HEK293 (cell line): ENCODE measurements at regions not wholly inside any gene's neighbourhood (a gene's known extent, or its start where the extent isn't known, plus 50 kb on each side); places are given as distances from the start of the nearest gene placed in this dataset.

Experiments
- CTCF ChIP-seq: fragments of 450-650 bp; formaldehyde crosslinking; IDR thresholded peaks from 2 replicates; pipeline ENCODE4 v1.5.1; 2016; ENCODE audit warnings: missing biosample characterization, missing genetic modification characterization
- ZBTB7A ChIP-seq: fragments of 450-650 bp; formaldehyde crosslinking; IDR thresholded peaks from 2 replicates; pipeline ENCODE4 v1.5.1; 2016; ENCODE audit warnings: low read depth, missing biosample characterization, missing genetic modification characterization
- ZBTB8A ChIP-seq: fragments of 450-650 bp; formaldehyde crosslinking; IDR thresholded peaks from 2 replicates; pipeline ENCODE4 v1.5.1; 2016; ENCODE audit warnings: missing biosample characterization, missing genetic modification characterization
- ZNF423 ChIP-seq: fragments of 450-650 bp; formaldehyde crosslinking; IDR thresholded peaks from 2 replicates; pipeline ENCODE4 v1.5.1; 2016; ENCODE audit warnings: missing biosample characterization, missing genetic modification characterization
- ZNF670 ChIP-seq: fragments of 450-650 bp; formaldehyde crosslinking; IDR thresholded peaks from 2 replicates; pipeline ENCODE4 v1.5.1; 2016; ENCODE audit warnings: missing biosample characterization, missing genetic modification characterization, low read depth
- TF ChIP-seq, protein P1 (sequence below): fragments of 450-650 bp; formaldehyde crosslinking; optimal IDR thresholded peaks from 2 replicates; pipeline ENCODE3; 2016; ENCODE audit warnings: missing biosample characterization, mild to moderate bottlenecking, missing genetic modification characterization

GRCh38 chr5:93850311-93850710 is 108.9 kb upstream of the POU5F2 start:
- no peak for TF ChIP-seq ZNF423 (tag by site-specific recombination)
- no peak for TF ChIP-seq ZBTB7A
- TF ChIP-seq ZNF670 (tag by site-specific recombination) = no peak
- TF ChIP-seq CTCF (tag by site-specific recombination) = no peak
- no peak for TF ChIP-seq ZBTB8A (tag by site-specific recombination)
- TF ChIP-seq, protein P1, sequence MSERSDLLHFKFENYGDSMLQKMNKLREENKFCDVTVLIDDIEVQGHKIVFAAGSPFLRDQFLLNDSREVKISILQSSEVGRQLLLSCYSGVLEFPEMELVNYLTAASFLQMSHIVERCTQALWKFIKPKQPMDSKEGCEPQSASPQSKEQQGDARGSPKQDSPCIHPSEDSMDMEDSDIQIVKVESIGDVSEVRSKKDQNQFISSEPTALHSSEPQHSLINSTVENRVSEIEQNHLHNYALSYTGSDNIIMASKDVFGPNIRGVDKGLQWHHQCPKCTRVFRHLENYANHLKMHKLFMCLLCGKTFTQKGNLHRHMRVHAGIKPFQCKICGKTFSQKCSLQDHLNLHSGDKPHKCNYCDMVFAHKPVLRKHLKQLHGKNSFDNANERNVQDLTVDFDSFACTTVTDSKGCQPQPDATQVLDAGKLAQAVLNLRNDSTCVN (tag by site-specific recombination) = no peak
